Colonic mucosa (tissue), 4 donors: ENCODE measurements at regions not wholly inside any gene's neighbourhood (a gene's known extent, or its start where the extent isn't known, plus 50 kb on each side); places are given as distances from the start of the nearest gene placed in this dataset.
A peak's percentile ranks its signal among the peaks of the same experiment; 100 is the strongest.
"Not testable (repeated sequence)": the region's sequence is repeated elsewhere in the genome, so short reads cannot be mapped to it uniquely, and the experiment has no call there.

ENCODE experiments used
- DNase-seq: peaks from one replicate; pipeline ENCODE4 v3.0.0-alpha.2; 2020
- H3K27ac ChIP-seq: fragments of 200-600 bp; one replicate; pipeline ENCODE4 v1.8.0; 2021
- H3K27me3 ChIP-seq: fragments of 200-600 bp; one replicate; pipeline ENCODE4 v1.8.0; 2021
- H3K36me3 ChIP-seq: fragments of 200-600 bp; one replicate; pipeline ENCODE4 v1.8.0; 2021
- H3K4me1 ChIP-seq: fragments of 200-600 bp; one replicate; pipeline ENCODE4 v1.8.0; 2021; ENCODE audit warnings: mild to moderate bottlenecking
- H3K4me3 ChIP-seq: fragments of 200-600 bp; one replicate; pipeline ENCODE4 v1.8.0; 2021
- H3K9ac ChIP-seq, 2 donors: one replicate each; pipeline ENCODE4 v1.7.0; 2013; ENCODE audit warnings: control low read depth in 2 of 2, low read depth in 2 of 2, low read length in 2 of 2
- H3K9me3 ChIP-seq: fragments of 200-600 bp; one replicate; pipeline ENCODE4 v1.8.0; 2021
- intact Hi-C: fragments of 100-400 bp; cut with DNase I; formaldehyde crosslinking; loops from one replicate; pipeline ENCODE4 v1.14.1; 2022
- TF ChIP-seq, protein P1 (sequence below): fragments of 200-600 bp; IDR thresholded peaks from one replicate; pipeline ENCODE4 v1.8.0; 2022; ENCODE audit warnings: antibody characterized with exemption, mild to moderate bottlenecking
- donor health status: healthy.
- donor health status: DM: no; HTN: no; CAD: no.
- donor health status: DM: no; HTN: no; CAD: no.

DNA sequence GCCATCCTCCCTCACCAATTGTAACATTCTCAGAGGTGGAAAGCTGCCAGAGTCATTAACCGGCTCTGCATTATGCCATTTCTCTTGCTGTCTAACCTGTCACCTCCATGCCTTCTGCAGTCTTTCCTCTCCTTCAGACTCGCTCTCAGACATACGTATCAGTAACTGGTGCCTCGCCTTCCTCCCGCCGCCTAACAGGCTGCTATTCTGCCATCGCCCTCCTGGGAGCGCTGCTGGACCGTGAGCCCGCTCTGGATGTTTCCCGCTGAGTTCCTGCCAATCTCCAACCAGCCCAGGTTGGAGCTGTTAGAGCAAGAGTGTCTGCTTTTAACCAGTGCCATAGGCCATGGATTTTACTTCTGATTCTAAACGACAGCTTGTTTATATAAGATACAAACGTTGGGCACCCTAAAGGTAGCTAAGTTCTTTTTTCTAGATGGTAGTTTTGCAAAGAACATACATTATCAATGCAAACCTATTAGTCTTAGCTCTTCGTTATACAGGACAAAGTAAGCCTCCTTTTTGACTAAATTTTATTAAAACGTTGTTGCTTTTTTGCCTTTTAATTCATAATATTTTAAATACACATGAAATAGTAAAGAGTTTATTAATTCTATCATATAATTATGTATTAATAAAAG, 59.5 kb upstream of the NEIL3 start:
- Histone ChIP-seq H3K27me3 (no peaks in the 10 kb centered on the region), H3K27ac (no peak overlapping the region), H3K9ac (no peak overlapping the region), H3K36me3 (no peaks in the 10 kb centered on the region), H3K4me3 (no peak overlapping the region), H3K4me1 (no peaks in the 10 kb centered on the region), H3K9me3 (no peaks in the 10 kb centered on the region)
- peak; percentile 65 for DNase-seq
- TF ChIP-seq, protein P1, sequence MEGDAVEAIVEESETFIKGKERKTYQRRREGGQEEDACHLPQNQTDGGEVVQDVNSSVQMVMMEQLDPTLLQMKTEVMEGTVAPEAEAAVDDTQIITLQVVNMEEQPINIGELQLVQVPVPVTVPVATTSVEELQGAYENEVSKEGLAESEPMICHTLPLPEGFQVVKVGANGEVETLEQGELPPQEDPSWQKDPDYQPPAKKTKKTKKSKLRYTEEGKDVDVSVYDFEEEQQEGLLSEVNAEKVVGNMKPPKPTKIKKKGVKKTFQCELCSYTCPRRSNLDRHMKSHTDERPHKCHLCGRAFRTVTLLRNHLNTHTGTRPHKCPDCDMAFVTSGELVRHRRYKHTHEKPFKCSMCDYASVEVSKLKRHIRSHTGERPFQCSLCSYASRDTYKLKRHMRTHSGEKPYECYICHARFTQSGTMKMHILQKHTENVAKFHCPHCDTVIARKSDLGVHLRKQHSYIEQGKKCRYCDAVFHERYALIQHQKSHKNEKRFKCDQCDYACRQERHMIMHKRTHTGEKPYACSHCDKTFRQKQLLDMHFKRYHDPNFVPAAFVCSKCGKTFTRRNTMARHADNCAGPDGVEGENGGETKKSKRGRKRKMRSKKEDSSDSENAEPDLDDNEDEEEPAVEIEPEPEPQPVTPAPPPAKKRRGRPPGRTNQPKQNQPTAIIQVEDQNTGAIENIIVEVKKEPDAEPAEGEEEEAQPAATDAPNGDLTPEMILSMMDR, result peak; percentile 88
- intact Hi-C loops, result loop anchor here (10.0 kb wide), 1 partner anchor 95 kb away; no protein-coding TSS in a partner anchor

- H3K9ac ChIP-seq, result no peak overlapping the region
- no peaks in the 10 kb centered on the region for H3K27me3 ChIP-seq
- peak; percentile 26 for DNase-seq
- H3K27ac ChIP-seq, result no peak overlapping the region
- no peaks in the 10 kb centered on the region for H3K4me1 ChIP-seq
- intact Hi-C loops, result loop anchor here (10.0 kb wide), 1 partner anchor 94 kb away; no protein-coding TSS in a partner anchor
- no peaks in the 10 kb centered on the region for H3K36me3 ChIP-seq
- TF ChIP-seq, protein P1, result no peak
- no peak overlapping the region for H3K4me3 ChIP-seq
- no peaks in the 10 kb centered on the region for H3K9me3 ChIP-seq
Observed at GRCh38 chr4:177251237-177251636, 58.4 kb upstream of the NEIL3 start.

DNA sequence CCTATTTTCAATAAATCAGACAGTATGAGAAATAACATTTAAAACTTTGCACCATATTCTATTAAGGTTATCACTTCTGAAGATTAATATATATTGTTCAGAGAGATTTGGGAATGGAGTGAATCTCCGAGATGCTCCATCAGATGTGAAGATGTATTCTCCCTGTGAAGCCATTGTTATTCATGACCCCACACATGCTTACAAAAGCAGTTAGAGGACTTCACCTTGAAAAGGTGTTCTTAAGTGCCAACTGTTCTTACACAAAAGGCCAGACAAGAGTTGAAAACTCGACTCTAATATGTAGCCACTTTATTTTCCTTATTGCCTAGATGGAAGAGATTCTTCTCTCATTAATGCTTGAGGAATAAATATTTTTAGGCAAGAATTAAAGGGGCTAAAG, 54.3 kb upstream of the NEIL3 start:
- intact Hi-C loops, result loop anchor here (10.0 kb wide), 1 partner anchor 89 kb away; no protein-coding TSS in a partner anchor
- H3K4me1 ChIP-seq, result no peaks in the 10 kb centered on the region
- no peaks in the 10 kb centered on the region for H3K36me3 ChIP-seq
- H3K9me3 ChIP-seq, result no peaks in the 10 kb centered on the region
- H3K27me3 ChIP-seq, result no peaks in the 10 kb centered on the region
- TF ChIP-seq, protein P1, result no peak
- H3K9ac ChIP-seq, result no peak overlapping the region
- no peak for DNase-seq
- H3K27ac ChIP-seq, result no peak overlapping the region
- H3K4me3 ChIP-seq, result no peak overlapping the region

- TF ChIP-seq, protein P1, result no peak
Observed at GRCh38 chr4:177256950-177257349, 52.7 kb upstream of the NEIL3 start.

DNA sequence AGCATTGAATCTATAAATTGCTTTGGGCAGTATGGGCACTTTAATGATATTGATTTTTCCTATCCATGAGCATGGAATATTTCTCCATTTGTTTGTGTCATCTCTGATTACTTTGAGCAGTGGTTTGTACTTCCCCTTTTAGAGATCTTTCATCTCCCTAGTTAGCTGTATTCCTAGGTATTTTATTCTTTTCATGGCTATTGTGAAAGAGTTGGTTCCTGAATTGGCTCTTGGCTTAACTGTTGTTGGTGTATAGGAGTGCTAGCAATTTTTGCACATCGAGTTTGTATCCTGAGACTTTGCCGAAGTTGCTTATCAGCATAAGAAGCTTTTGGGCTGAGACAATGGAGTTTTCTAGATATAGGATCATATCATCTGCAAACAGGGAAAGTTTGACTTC, 50.2 kb upstream of the NEIL3 start:
- H3K27me3 ChIP-seq, H3K4me3 ChIP-seq, H3K4me1 ChIP-seq, H3K9me3 ChIP-seq, DNase-seq, H3K36me3 ChIP-seq, H3K9ac ChIP-seq, H3K27ac ChIP-seq: not testable (repeated sequence)
- intact Hi-C loops, result loop anchor here (10.0 kb wide), 1 partner anchor 85 kb away; no protein-coding TSS in a partner anchor

More at GRCh38 chr4:177256950-177257349, 52.7 kb upstream of the NEIL3 start:
- Histone ChIP-seq H3K27me3 (no peaks in the 10 kb centered on the region), H3K9ac (no peak overlapping the region), H3K4me3 (no peak overlapping the region), H3K36me3 (no peaks in the 10 kb centered on the region), H3K4me1 (no peaks in the 10 kb centered on the region), H3K27ac (no peak overlapping the region), H3K9me3 (no peaks in the 10 kb centered on the region)
- intact Hi-C loops, result loop anchor here (10.0 kb wide), 1 partner anchor 88 kb away; no protein-coding TSS in a partner anchor
- DNase-seq, result no peak
